SK-N-SH (cell line): ENCODE measurements at regions not wholly inside any gene's neighbourhood (a gene's known extent, or its start where the extent isn't known, plus 50 kb on each side); places are given as distances from the start of the nearest gene placed in this dataset.

Experiments
- CHD2 ChIP-seq: fragments of 150-350 bp; IDR thresholded peaks from 2 replicates; pipeline ENCODE4 v1.6.1; 2018; ENCODE audit warnings: low read length; ENCODE audit not compliant: partially characterized antibody
- CTCF ChIP-seq: fragments of 200-600 bp; sonication (generic); IDR thresholded peaks from 2 replicates; pipeline ENCODE4 v1.6.1; 2017; ENCODE audit warnings: antibody characterized with exemption, mild to moderate bottlenecking, moderate library complexity
- GATA2 ChIP-seq: sonication (generic); formaldehyde crosslinking; IDR thresholded peaks from 2 replicates; pipeline ENCODE4 v1.5.0; 2020; ENCODE audit warnings: mild to moderate bottlenecking, missing genetic modification reagents
- JUND ChIP-seq: IDR thresholded peaks from 2 replicates; pipeline ENCODE4 v1.4.0; 2012
- MXI1 ChIP-seq: IDR thresholded peaks from 2 replicates; pipeline ENCODE4 v1.6.1; 2012; ENCODE audit warnings: mild to moderate bottlenecking, low read depth, low read length, improper control_type of control experiment
- POLR2AphosphoS5 ChIP-seq: IDR thresholded peaks from 2 replicates; pipeline ENCODE4 v1.6.1; 2012; ENCODE audit warnings: low read depth, low read length
- REST ChIP-seq: IDR thresholded peaks from 2 replicates; pipeline ENCODE4 v1.6.1; 2012; ENCODE audit warnings: mild to moderate bottlenecking, low read depth, low read length, moderate library complexity
- TCF12 ChIP-seq: IDR thresholded peaks from 2 replicates; pipeline ENCODE4 v1.4.0; 2012

- TF ChIP-seq CTCF: no peak
- TF ChIP-seq POLR2AphosphoS5: no peak
- no peak for TF ChIP-seq MXI1
- no peak for TF ChIP-seq JUND
- no peak for TF ChIP-seq REST
- no peak for TF ChIP-seq TCF12
- no peak for TF ChIP-seq GATA2 (CRISPR knock-in tag)
- TF ChIP-seq CHD2: no peak
Observed at GRCh38 chr2:125560855-125561254, 1095.1 kb upstream of the GYPC start.
